CD4-positive, alpha-beta T cell treated with Interleukin-17A for 1 hour (primary cell): ENCODE measurements at regions not wholly inside any gene's neighbourhood (a gene's known extent, or its start where the extent isn't known, plus 50 kb on each side); places are given as distances from the start of the nearest gene placed in this dataset.

ENCODE experiments used
- DNase-seq: peaks from one replicate; pipeline ENCODE4 v3.0.0-alpha.2; 2020

- no peak for DNase-seq
Observed at GRCh38 chr16:6349725-6350124, 982.9 kb upstream of the RBFOX1 start.

- no peak for DNase-seq
Observed at GRCh38 chr16:6345090-6345489, 987.6 kb upstream of the RBFOX1 start.

GRCh38 chr16:6343157-6343556 is 989.5 kb upstream of the RBFOX1 start:
- DNase-seq, result no peak

- DNase-seq, result no peak
Observed at GRCh38 chr16:6341981-6342380, 990.7 kb upstream of the RBFOX1 start.

- no peak for DNase-seq
Observed at GRCh38 chr16:6335072-6335471, 997.6 kb upstream of the RBFOX1 start.

GRCh38 chr16:6331770-6332169 is 1000.9 kb upstream of the RBFOX1 start:
- DNase-seq, result no peak

GRCh38 chr16:6317934-6318333 is 1014.7 kb upstream of the RBFOX1 start:
- no peak for DNase-seq

GRCh38 chr16:6309271-6309670 is 1023.4 kb upstream of the RBFOX1 start:
- no peak for DNase-seq

GRCh38 chr16:6308176-6308575 is 1024.5 kb upstream of the RBFOX1 start:
- no peak for DNase-seq

- DNase-seq, result no peak
Observed at GRCh38 chr16:6300523-6300922, 1032.1 kb upstream of the RBFOX1 start.

- no peak for DNase-seq
Observed at GRCh38 chr16:6297666-6298410, 1034.8 kb upstream of the RBFOX1 start.

GRCh38 chr16:6286176-6286575 is 1046.5 kb upstream of the RBFOX1 start:
- no peak for DNase-seq

GRCh38 chr16:6284731-6285130 is 1047.9 kb upstream of the RBFOX1 start:
- no peak for DNase-seq

- DNase-seq, result no peak
Observed at GRCh38 chr16:6281994-6282393, 1050.7 kb upstream of the RBFOX1 start.

- DNase-seq, result no peak
Observed at GRCh38 chr16:6281274-6281673, 1051.4 kb upstream of the RBFOX1 start.

GRCh38 chr16:6280055-6280454 is 1052.6 kb upstream of the RBFOX1 start:
- no peak for DNase-seq

- no peak for DNase-seq
Observed at GRCh38 chr16:6279286-6279685, 1053.4 kb upstream of the RBFOX1 start.

- no peak for DNase-seq
Observed at GRCh38 chr16:6274351-6274750, 1058.3 kb upstream of the RBFOX1 start.

GRCh38 chr16:6267682-6268081 is 1065.0 kb upstream of the RBFOX1 start:
- no peak for DNase-seq

- no peak for DNase-seq
Observed at GRCh38 chr16:6266703-6267102, 1065.9 kb upstream of the RBFOX1 start.

- DNase-seq, result no peak
Observed at GRCh38 chr16:6265968-6266367, 1066.7 kb upstream of the RBFOX1 start.

GRCh38 chr16:6258056-6258455 is 1074.6 kb upstream of the RBFOX1 start:
- no peak for DNase-seq

- no peak for DNase-seq
Observed at GRCh38 chr16:6252541-6252940, 1080.1 kb upstream of the RBFOX1 start.

GRCh38 chr16:6250511-6250910 is 1082.1 kb upstream of the RBFOX1 start:
- DNase-seq, result no peak

- DNase-seq, result no peak
Observed at GRCh38 chr16:6249863-6250262, 1082.8 kb upstream of the RBFOX1 start.
